SK-N-SH treated with all-trans-retinoic acid at 6 μM for 48 hours (cell line): ENCODE measurements at regions not wholly inside any gene's neighbourhood (a gene's known extent, or its start where the extent isn't known, plus 50 kb on each side); places are given as distances from the start of the nearest gene placed in this dataset.

ENCODE experiments used
- BACH2 ChIP-seq: fragments of 250-450 bp; sonication (Bioruptor Pico); IDR thresholded peaks from 2 replicates; pipeline ENCODE4 v1.9.0; 2021; ENCODE audit warnings: mild to moderate bottlenecking, borderline replicate concordance
- ESRRG ChIP-seq: fragments of 250-450 bp; sonication (Bioruptor Pico); IDR thresholded peaks from 2 replicates; pipeline ENCODE4 v1.6.1; 2021; ENCODE audit warnings: mild to moderate bottlenecking
- PATZ1 ChIP-seq: fragments of 250-450 bp; sonication (Bioruptor Pico); IDR thresholded peaks from 2 replicates; pipeline ENCODE4 v1.8.0; 2020; ENCODE audit warnings: mild to moderate bottlenecking, moderate library complexity, borderline replicate concordance
- TCF4 ChIP-seq: fragments of 250-450 bp; sonication (Bioruptor Pico); IDR thresholded peaks from 2 replicates; pipeline ENCODE4 v1.8.0; 2021; ENCODE audit warnings: mild to moderate bottlenecking, moderate library complexity, borderline replicate concordance
- TOX ChIP-seq: fragments of 250-450 bp; sonication (Bioruptor Pico); IDR thresholded peaks from 2 replicates; pipeline ENCODE4 v1.8.0; 2021; ENCODE audit warnings: mild to moderate bottlenecking, moderate library complexity, borderline replicate concordance
- TSHZ2 ChIP-seq: fragments of 250-450 bp; sonication (Bioruptor Pico); IDR thresholded peaks from 2 replicates; pipeline ENCODE4 v1.5.0; 2020; ENCODE audit warnings: mild to moderate bottlenecking, moderate library complexity
- ZFP30 ChIP-seq: fragments of 450-650 bp; formaldehyde crosslinking; IDR thresholded peaks from 2 replicates; pipeline ENCODE4 v1.5.0; 2022; ENCODE audit warnings: mild to moderate bottlenecking, moderate library complexity
- ZNF565 ChIP-seq: fragments of 450-650 bp; formaldehyde crosslinking; conservative IDR thresholded peaks from 2 replicates; pipeline ENCODE4 v1.5.0; 2020; ENCODE audit warnings: low read depth, mild to moderate bottlenecking, moderate library complexity
- ZNF70 ChIP-seq: fragments of 450-650 bp; formaldehyde crosslinking; IDR thresholded peaks from 2 replicates; pipeline ENCODE4 v1.5.0; 2020; ENCODE audit warnings: mild to moderate bottlenecking, moderate library complexity
- ZNF8 ChIP-seq: fragments of 450-650 bp; formaldehyde crosslinking; IDR thresholded peaks from 2 replicates; pipeline ENCODE4 v1.5.0; 2020; ENCODE audit warnings: mild to moderate bottlenecking, moderate library complexity

GRCh38 chr14:104462651-104463630 lies 116.6 kb upstream of the C14orf180 start:
- TF ChIP-seq PATZ1 = no peak
- TF ChIP-seq ZFP30 = no peak
- no peak for TF ChIP-seq ZNF8
- no peak for TF ChIP-seq BACH2 (CRISPR knock-in tag)
- no peak for TF ChIP-seq ESRRG (CRISPR knock-in tag)
- no peak for TF ChIP-seq TOX (CRISPR knock-in tag)
- TF ChIP-seq ZNF565 (CRISPR knock-in tag) = no peak
- no peak for TF ChIP-seq TSHZ2 (CRISPR knock-in tag)
- no peak for TF ChIP-seq TCF4 (CRISPR knock-in tag)
- TF ChIP-seq ZNF70 (CRISPR knock-in tag) = no peak
